NB4 (cell line): ENCODE measurements at regions not wholly inside any gene's neighbourhood (a gene's known extent, or its start where the extent isn't known, plus 50 kb on each side); places are given as distances from the start of the nearest gene placed in this dataset.

ENCODE experiments used
- CTCF ChIP-seq: IDR thresholded peaks from one replicate; pipeline ENCODE4 v1.5.1; 2012; ENCODE audit warnings: low read depth, low read length
- MAX ChIP-seq: IDR thresholded peaks from 2 replicates; pipeline ENCODE4 v1.6.1; 2011; ENCODE audit warnings: low read depth, low read length
- POLR2A ChIP-seq: IDR thresholded peaks from 2 replicates; pipeline ENCODE4 v1.6.1; 2011; ENCODE audit warnings: mild to moderate bottlenecking; ENCODE audit not compliant: insufficient read length; ENCODE audit errors: extremely low read depth

- no peak for TF ChIP-seq CTCF
- no peak for TF ChIP-seq POLR2A
- TF ChIP-seq MAX: no peak
Measured at GRCh38 chr14:25117342-25117741, 67.4 kb upstream of the STXBP6 start.
